ENCODE measurements at regions not wholly inside any gene's neighbourhood (a gene's known extent, or its start where the extent isn't known, plus 50 kb on each side); places are given as distances from the start of the nearest gene placed in this dataset.
A peak's percentile ranks its signal among the peaks of the same experiment; 100 is the strongest.

- DNase-seq (ENCODE audit: low read depth), result peak; percentile 88
- no peak for TF ChIP-seq CTCF (conservative IDR thresholded peaks at IDR 0.05; ENCODE audit: control insufficient read depth, insufficient read depth, low read depth, low read length)
- no peak overlapping the region for H3K4me3 ChIP-seq (ENCODE audit: control insufficient read depth, low read depth, low read length)
These were observed 74.8 kb upstream of the SIRPA start for GRCh38 chr20:1820138-1821079.

GRCh38 chr20:1819311-1820137 lies 75.7 kb upstream of the SIRPA start:
- no peak for DNase-seq (ENCODE audit: low read depth)
- H3K4me3 ChIP-seq (ENCODE audit: control insufficient read depth, low read depth, low read length), result no peak overlapping the region
- no peak for TF ChIP-seq CTCF (conservative IDR thresholded peaks at IDR 0.05; ENCODE audit: control insufficient read depth, insufficient read depth, low read depth, low read length)

GRCh38 chr20:1818895-1819294 lies 76.3 kb upstream of the SIRPA start:
- H3K4me3 ChIP-seq (ENCODE audit: control insufficient read depth, low read depth, low read length), result no peak overlapping the region
- no peak for DNase-seq (ENCODE audit: low read depth)
- no peak for TF ChIP-seq CTCF (conservative IDR thresholded peaks at IDR 0.05; ENCODE audit: control insufficient read depth, insufficient read depth, low read depth, low read length)

GRCh38 chr20:1818247-1818840 lies 76.9 kb upstream of the SIRPA start:
- no peak for DNase-seq (ENCODE audit: low read depth)
- H3K4me3 ChIP-seq (ENCODE audit: control insufficient read depth, low read depth, low read length), result no peak overlapping the region
- no peak for TF ChIP-seq CTCF (conservative IDR thresholded peaks at IDR 0.05; ENCODE audit: control insufficient read depth, insufficient read depth, low read depth, low read length)

GRCh38 chr20:1817577-1818211 lies 77.5 kb upstream of the SIRPA start:
- TF ChIP-seq CTCF (conservative IDR thresholded peaks at IDR 0.05; ENCODE audit: control insufficient read depth, insufficient read depth, low read depth, low read length), result no peak
- no peak for DNase-seq (ENCODE audit: low read depth)
- no peak overlapping the region for H3K4me3 ChIP-seq (ENCODE audit: control insufficient read depth, low read depth, low read length)

Data from fibroblast of mammary gland (primary cell).